K562 (cell line): ENCODE measurements at regions not wholly inside any gene's neighbourhood (a gene's known extent, or its start where the extent isn't known, plus 50 kb on each side); places are given as distances from the start of the nearest gene placed in this dataset.

Experiments used
- ATAC-seq: fragments of 200-7000 bp; cut with Tn5 transposase; 3 replicates; pipeline ENCODE4 v1.9.1; 2020; ENCODE audit warnings: moderate library complexity
- BruUV-seq: library from RNA; stranded (reverse); fragments of 400-500 nt; replicated peaks from 2 replicates; lab custom pipeline; 2021; lab: Mats Ljungman, UMichigan
- CTCF ChIA-PET: fragments of 300-600 bp; formaldehyde crosslinking; extraction: SDS; loops from one replicate; lab custom pipeline; 2021; ENCODE audit warnings: low intra/inter-chr PET ratio; lab: Yijun Ruan, JAX
- POLR2A ChIA-PET: fragments of 300-600, 350-650 bp; sonication (Branson Sonifier 250); formaldehyde crosslinking; extraction: SDS; loops from one replicate; lab custom pipeline; 2021; ENCODE audit warnings: antibody characterized with exemption, inconsistent platforms; lab: Yijun Ruan, JAX
- DNase-seq, 4 experiments: peaks; one replicate each; pipeline versions ENCODE4 v3.0.0 to v3.0.0-alpha.2; 2011 to 2018; ENCODE audit warnings: low spot score in 3 of 4, mixed read lengths in 3 of 4; ENCODE audit errors: extremely low read depth in 1 of 4
- FAIRE-seq: peaks from 2 replicates; lab custom pipeline; 2011; peaks lifted over from hg19 to GRCh38; lab: Jason Lieb, UNC
- H2AFZ ChIP-seq: 2 replicates; pipeline ENCODE4 v1.6.0; 2011; ENCODE audit warnings: low read depth, low read length, control low read depth, inconsistent platforms
- H3K27ac ChIP-seq: fragments of 200-600 bp; 3 replicates; pipeline ENCODE4 v1.8.0; 2011; ENCODE audit warnings: low read depth, mild to moderate bottlenecking, control low read depth, inconsistent platforms, low read length, moderate library complexity, mixed read lengths; ENCODE audit errors: extremely low read depth
- H3K27me3 ChIP-seq, 2 experiments: fragments of 300-600 bp in 1 of 2; 2 replicates in 1 of 2; 3 replicates in 1 of 2; pipeline versions ENCODE4 v1.6.0 to v1.8.0; 2011; ENCODE audit warnings: inconsistent platforms in 2 of 2, low read length in 2 of 2, mild to moderate bottlenecking in 1 of 2, mixed read lengths in 1 of 2, moderate library complexity in 1 of 2; ENCODE audit not compliant: control insufficient read depth in 2 of 2, insufficient read depth in 2 of 2
- H3K36me3 ChIP-seq: fragments of 300-600 bp; 3 replicates; pipeline ENCODE4 v1.8.0; 2011; ENCODE audit warnings: mild to moderate bottlenecking, low read length, inconsistent platforms; ENCODE audit not compliant: control insufficient read depth, insufficient read depth
- H3K4me1 ChIP-seq, 2 experiments: fragments of 200-600 bp in 1 of 2; replicated peaks in 1 of 2; 2 replicates in 1 of 2; 3 replicates in 1 of 2; pipeline versions ENCODE4 v1.5.1 to v1.8.0; 2011; ENCODE audit warnings: inconsistent platforms in 2 of 2, low read length in 2 of 2, mild to moderate bottlenecking in 1 of 2, mixed read lengths in 1 of 2, moderate library complexity in 1 of 2; ENCODE audit not compliant: control insufficient read depth in 2 of 2, insufficient read depth in 2 of 2
- H3K4me2 ChIP-seq: 2 replicates; pipeline ENCODE4 v1.6.1; 2011; ENCODE audit warnings: low read length, control low read depth, inconsistent platforms, mixed read lengths; ENCODE audit not compliant: insufficient read depth
- H3K4me3 ChIP-seq: fragments of 200-600 bp; sonication (generic), shearing (Covaris generic); 2 replicates; pipeline ENCODE4 v1.5.1; 2016; ENCODE audit warnings: control low read depth, inconsistent platforms
- H3K79me2 ChIP-seq: fragments of 200-600 bp; 3 replicates; pipeline ENCODE4 v1.8.0; 2011; ENCODE audit warnings: low read length, inconsistent platforms; ENCODE audit not compliant: control insufficient read depth, insufficient read depth
- H3K9ac ChIP-seq, 2 experiments: 2 replicates each; pipeline versions ENCODE4 v1.6.0 to v1.6.1; 2011; ENCODE audit warnings: low read depth in 2 of 2, low read length in 2 of 2, control low read depth in 1 of 2, inconsistent platforms in 1 of 2, mild to moderate bottlenecking in 1 of 2, mixed read lengths in 1 of 2; ENCODE audit not compliant: insufficient read depth in 1 of 2
- H3K9me1 ChIP-seq: one replicate; pipeline ENCODE4 v1.6.0; 2011; ENCODE audit warnings: inconsistent platforms, mild to moderate bottlenecking, low read length, moderate library complexity; ENCODE audit not compliant: control insufficient read depth, insufficient read depth
- H3K9me3 ChIP-seq: replicated peaks from 2 replicates; pipeline ENCODE4 v1.5.1; 2011; ENCODE audit warnings: low read depth, low read length, inconsistent platforms; ENCODE audit not compliant: control insufficient read depth, insufficient read depth
- H4K20me1 ChIP-seq: replicated peaks from 2 replicates; pipeline ENCODE4 v1.6.1; 2011; ENCODE audit warnings: low read length, inconsistent platforms, mixed read lengths; ENCODE audit not compliant: control insufficient read depth, insufficient read depth
- BDP1 ChIP-seq: IDR thresholded peaks from 3 replicates; pipeline ENCODE4 v1.6.1; 2011; ENCODE audit not compliant: insufficient read length, insufficient read depth
- DIDO1 ChIP-seq: fragments of 450-650 bp; IDR thresholded peaks from 2 replicates; pipeline ENCODE4 v1.6.1; 2016; ENCODE audit warnings: low read depth, missing biosample characterization, missing genetic modification characterization
- ELK3 ChIP-seq: fragments of 450-650 bp; formaldehyde crosslinking; IDR thresholded peaks from 2 replicates; pipeline ENCODE4 v1.4.0; 2020; ENCODE audit warnings: mild to moderate bottlenecking
- EP400 ChIP-seq: fragments of 450-650 bp; IDR thresholded peaks from 2 replicates; pipeline ENCODE4 v1.6.1; 2017; ENCODE audit warnings: antibody characterized with exemption, mild to moderate bottlenecking, moderate library complexity
- EWSR1 ChIP-seq: fragments of 450-650 bp; IDR thresholded peaks from 2 replicates; pipeline ENCODE4 v1.6.1; 2018; ENCODE audit warnings: borderline replicate concordance, mild to moderate bottlenecking, low read depth, moderate library complexity; ENCODE audit not compliant: partially characterized antibody
- FOXM1 ChIP-seq, 2 experiments: fragments of 450-650 bp in 1 of 2; sonication (generic) in 1 of 2; formaldehyde crosslinking in 1 of 2; IDR thresholded peaks; 2 replicates each; pipeline versions ENCODE4 v1.6.1 to v1.9.0; 2017 to 2022; ENCODE audit warnings: low read depth in 2 of 2, mild to moderate bottlenecking in 2 of 2, missing genetic modification reagents in 1 of 2, moderate library complexity in 1 of 2
- LEF1 ChIP-seq: fragments of 450-650 bp; IDR thresholded peaks from 2 replicates; pipeline ENCODE4 v1.6.1; 2016; ENCODE audit warnings: mild to moderate bottlenecking
- MYBL2 ChIP-seq, 2 experiments: fragments of 450-650 bp in 1 of 2; sonication (generic) in 1 of 2; formaldehyde crosslinking in 1 of 2; IDR thresholded peaks; 2 replicates each; pipeline versions ENCODE4 v1.6.1 to v1.8.1; 2017 to 2022; ENCODE audit warnings: borderline replicate concordance in 1 of 2, inconsistent platforms in 1 of 2, low read depth in 1 of 2, mild to moderate bottlenecking in 1 of 2, missing genetic modification reagents in 1 of 2, moderate library complexity in 1 of 2
- NFYB ChIP-seq: IDR thresholded peaks from 2 replicates; pipeline ENCODE4 v1.6.1; 2011; ENCODE audit warnings: mild to moderate bottlenecking, moderate library complexity; ENCODE audit not compliant: insufficient read length; ENCODE audit errors: extremely low read depth
- RBM14 ChIP-seq: fragments of 200-400 bp; formaldehyde crosslinking; IDR thresholded peaks from 2 replicates; pipeline ENCODE4 v1.6.1; 2018; ENCODE audit warnings: low read depth, mild to moderate bottlenecking, low read length, moderate library complexity, borderline replicate concordance; ENCODE audit not compliant: insufficient read depth
- SUPT5H ChIP-seq: fragments of 450-650 bp; IDR thresholded peaks from 2 replicates; pipeline ENCODE4 v1.6.1; 2016
- TOE1 ChIP-seq, 2 experiments: fragments of 450-650 bp in 1 of 2; sonication (generic) in 1 of 2; formaldehyde crosslinking in 1 of 2; IDR thresholded peaks; 2 replicates each; pipeline versions ENCODE4 v1.7.1 to v1.8.0; 2016 to 2022; ENCODE audit warnings: borderline replicate concordance in 2 of 2, mild to moderate bottlenecking in 2 of 2, antibody characterized with exemption in 1 of 2, inconsistent platforms in 1 of 2, low read depth in 1 of 2, missing genetic modification reagents in 1 of 2, moderate library complexity in 1 of 2
- U2AF1 ChIP-seq: fragments of 200-400 bp; formaldehyde crosslinking; optimal IDR thresholded peaks from 2 replicates; pipeline ENCODE3; 2017; ENCODE audit warnings: mild to moderate bottlenecking, low read depth, low read length, moderate library complexity
- ZNF239 ChIP-seq: fragments of 250-450 bp; sonication (Bioruptor Pico); IDR thresholded peaks from 2 replicates; pipeline ENCODE4 v1.4.0; 2020; ENCODE audit warnings: mild to moderate bottlenecking
- ZNF282 ChIP-seq: sonication (generic); formaldehyde crosslinking; IDR thresholded peaks from 2 replicates; pipeline ENCODE4 v1.8.1; 2023; ENCODE audit warnings: missing genetic modification reagents
- ZNF511 ChIP-seq: sonication (generic); formaldehyde crosslinking; IDR thresholded peaks from 2 replicates; pipeline ENCODE4 v1.8.0; 2022; ENCODE audit warnings: mild to moderate bottlenecking, missing genetic modification reagents
- ZNF589 ChIP-seq: fragments of 200-800 bp; sonication (Bioruptor generic); IDR thresholded peaks from 2 replicates; pipeline ENCODE4 v1.6.1; 2016; ENCODE audit warnings: low read depth, missing genetic modification characterization, missing compliant biosample characterization
- ZNF695 ChIP-seq: fragments of 450-650 bp; formaldehyde crosslinking; IDR thresholded peaks from 2 replicates; pipeline ENCODE4 v1.4.0; 2020; ENCODE audit warnings: mild to moderate bottlenecking, moderate library complexity
- WGBS: fragments of 100-300 bp; shearing (Covaris generic); methylation state at CpG from one replicate; pipeline ENCODE4 v1.1.6; 2016; ENCODE audit warnings: low coverage, mixed read lengths; ENCODE audit not compliant: insufficient coverage; ENCODE audit errors: missing lambda C conversion rate; 5-methylcytosine and 5-hydroxymethylcytosine counted together
- in situ Hi-C: fragments of 300-500 bp; cut with MboI; formaldehyde crosslinking; loops from 4 replicates; pipeline ENCODE4 v1.15.0; 2018; ENCODE audit warnings: inconsistent platforms, mixed read lengths
- intact Hi-C: fragments of 100-400 bp; cut with micrococcal nuclease; formaldehyde crosslinking; loops from 2 replicates; pipeline ENCODE4 v1.14.2; 2022

GRCh38 chr1:60540141-60540540 lies 466.6 kb upstream of the C1orf87 start:
- Histone ChIP-seq H3K4me1 (no peaks in the 10 kb centered on the region), H3K79me2 (no peaks in the 10 kb centered on the region), H3K27me3 (no peaks in the 10 kb centered on the region), H3K9me1 (no peaks in the 10 kb centered on the region), H3K4me3 (no peak overlapping the region), H3K4me2 (no peak overlapping the region), H2AFZ (no peak overlapping the region), H3K9me3 (no peaks in the 10 kb centered on the region), H3K27ac (no peak overlapping the region), H3K36me3 (no peaks in the 10 kb centered on the region), H4K20me1 (no peaks in the 10 kb centered on the region), H3K9ac (no peak overlapping the region)
- intact Hi-C loops = no loop called here
- no peak for FAIRE-seq
- CTCF ChIA-PET = no interaction called here
- WGBS = 2% methylated on average over 12 of the region's 12 CpGs
- TF ChIP-seq FOXM1 (IDR thresholded peaks at IDR 0.05; ENCODE audit: low read depth) = no peak
- no peak for TF ChIP-seq FOXM1 (CRISPR knock-in tag; IDR thresholded peaks at IDR 0.05; ENCODE audit: low read depth)
- TF ChIP-seq BDP1 = no peak
- TF ChIP-seq SUPT5H = no peak
- TF ChIP-seq EWSR1 = no peak
- no peak for TF ChIP-seq ZNF695 (CRISPR knock-in tag)
- TF ChIP-seq EP400 = no peak
- TF ChIP-seq ELK3 (CRISPR knock-in tag) = no peak
- no peak for TF ChIP-seq RBM14
- no peak for TF ChIP-seq ZNF589
- no peak for TF ChIP-seq ZNF239 (CRISPR knock-in tag)
- TF ChIP-seq ZNF282 (CRISPR knock-in tag) = no peak
- TF ChIP-seq ZNF511 (CRISPR knock-in tag) = no peak
- no peak for TF ChIP-seq LEF1
- TF ChIP-seq DIDO1 = no peak
- TF ChIP-seq U2AF1 = no peak
- TF ChIP-seq TOE1 (IDR thresholded peaks at IDR 0.05; ENCODE audit: borderline replicate concordance) = no peak
- TF ChIP-seq TOE1 (CRISPR knock-in tag; IDR thresholded peaks at IDR 0.05; ENCODE audit: borderline replicate concordance, low read depth) = no peak
- TF ChIP-seq NFYB = no peak
- TF ChIP-seq MYBL2 (IDR thresholded peaks at IDR 0.05; ENCODE audit: low read depth) = no peak
- no peak for TF ChIP-seq MYBL2 (CRISPR knock-in tag; IDR thresholded peaks at IDR 0.05; ENCODE audit: borderline replicate concordance)
- no TSS peak for BruUV-seq
- no peak for DNase-seq
- POLR2A ChIA-PET = no interaction called here
- no peak for ATAC-seq
- in situ Hi-C loops = no loop called here
